NT2/D1 (cell line): ENCODE measurements at regions not wholly inside any gene's neighbourhood (a gene's known extent, or its start where the extent isn't known, plus 50 kb on each side); places are given as distances from the start of the nearest gene placed in this dataset.

Experiments
- SUZ12 ChIP-seq: IDR thresholded peaks from 2 replicates; pipeline ENCODE4 v1.6.1; 2011; ENCODE audit not compliant: insufficient read length, insufficient read depth; ENCODE audit errors: extremely low read depth
- YY1 ChIP-seq: IDR thresholded peaks from 2 replicates; pipeline ENCODE4 v1.6.1; 2011; ENCODE audit not compliant: insufficient read length, insufficient read depth
- ZNF274 ChIP-seq: IDR thresholded peaks from 2 replicates; pipeline ENCODE4 v1.6.1; 2011; ENCODE audit warnings: mild to moderate bottlenecking, low read depth, low read length

DNA sequence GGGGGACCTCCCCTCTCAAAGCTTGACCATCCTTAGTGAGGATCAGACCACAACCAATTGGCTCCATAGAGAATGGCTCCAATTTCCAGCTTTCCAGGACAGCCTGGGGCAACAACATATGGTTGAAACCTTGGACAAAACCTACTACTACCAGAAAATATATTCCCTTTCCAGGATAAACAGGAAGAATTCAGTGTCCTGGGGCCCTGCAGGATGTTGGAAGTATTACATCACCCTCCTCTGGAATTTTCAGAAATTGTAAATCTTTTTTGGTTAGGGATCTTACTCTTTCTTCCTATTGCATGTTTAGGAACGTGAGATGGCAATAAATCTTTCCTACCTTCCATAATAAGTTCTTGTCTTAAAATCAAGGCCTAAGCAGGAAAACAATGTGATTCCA lies 158.9 kb upstream of the MEIS1 start:
- TF ChIP-seq ZNF274, result no peak
- TF ChIP-seq YY1, result no peak
- TF ChIP-seq SUZ12, result no peak
